ENCODE measurements at regions not wholly inside any gene's neighbourhood (a gene's known extent, or its start where the extent isn't known, plus 50 kb on each side); places are given as distances from the start of the nearest gene placed in this dataset.

DNA sequence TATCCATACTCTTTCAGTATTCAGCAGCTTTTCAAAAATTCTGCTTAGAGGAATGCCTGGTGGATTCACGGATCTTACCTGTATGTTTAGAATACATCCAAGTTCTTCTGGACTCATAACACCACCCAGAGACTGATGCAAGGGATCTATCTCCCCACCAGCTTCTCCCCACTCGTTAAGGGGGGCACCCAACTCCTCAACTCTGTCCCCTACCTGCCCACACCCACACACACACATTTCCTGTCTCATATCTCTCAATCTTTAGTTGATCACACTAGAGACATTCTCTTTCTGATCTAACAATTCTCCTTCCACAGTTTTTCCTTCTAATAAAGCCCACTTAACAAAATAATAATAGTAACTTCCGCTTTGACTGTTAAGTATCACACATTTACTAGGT is 110.1 kb downstream of the DLEU7 start:
- TF ChIP-seq, protein P1, sequence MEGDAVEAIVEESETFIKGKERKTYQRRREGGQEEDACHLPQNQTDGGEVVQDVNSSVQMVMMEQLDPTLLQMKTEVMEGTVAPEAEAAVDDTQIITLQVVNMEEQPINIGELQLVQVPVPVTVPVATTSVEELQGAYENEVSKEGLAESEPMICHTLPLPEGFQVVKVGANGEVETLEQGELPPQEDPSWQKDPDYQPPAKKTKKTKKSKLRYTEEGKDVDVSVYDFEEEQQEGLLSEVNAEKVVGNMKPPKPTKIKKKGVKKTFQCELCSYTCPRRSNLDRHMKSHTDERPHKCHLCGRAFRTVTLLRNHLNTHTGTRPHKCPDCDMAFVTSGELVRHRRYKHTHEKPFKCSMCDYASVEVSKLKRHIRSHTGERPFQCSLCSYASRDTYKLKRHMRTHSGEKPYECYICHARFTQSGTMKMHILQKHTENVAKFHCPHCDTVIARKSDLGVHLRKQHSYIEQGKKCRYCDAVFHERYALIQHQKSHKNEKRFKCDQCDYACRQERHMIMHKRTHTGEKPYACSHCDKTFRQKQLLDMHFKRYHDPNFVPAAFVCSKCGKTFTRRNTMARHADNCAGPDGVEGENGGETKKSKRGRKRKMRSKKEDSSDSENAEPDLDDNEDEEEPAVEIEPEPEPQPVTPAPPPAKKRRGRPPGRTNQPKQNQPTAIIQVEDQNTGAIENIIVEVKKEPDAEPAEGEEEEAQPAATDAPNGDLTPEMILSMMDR (conservative IDR thresholded peaks at IDR 0.05; ENCODE audit: low read depth, low read length), result no peak
- TF ChIP-seq EZH2 (IDR thresholded peaks at IDR 0.05; ENCODE audit: borderline replicate concordance, low read depth, low read length, poor library complexity, severe bottlenecking), result no peak
